Lung (tissue), 11 donors: ENCODE measurements at regions not wholly inside any gene's neighbourhood (a gene's known extent, or its start where the extent isn't known, plus 50 kb on each side); places are given as distances from the start of the nearest gene placed in this dataset.

Source experiments
- ATAC-seq: fragments of 200-7000 bp; cut with Tn5 transposase; one replicate; pipeline ENCODE4 v1.9.1; 2020; ENCODE audit warnings: moderate number of reproducible peaks; ENCODE audit not compliant: insufficient read depth, low FRiP score
- DNase-seq, 3 donors: peaks; one replicate each; pipeline ENCODE4 v3.0.0-alpha.2; 2013 to 2017
- H3K27ac ChIP-seq, 2 donors: one replicate each; pipeline ENCODE4 v1.5.1; 2013; ENCODE audit warnings: mild to moderate bottlenecking in 2 of 2, moderate library complexity in 2 of 2, control low read depth in 1 of 2, inconsistent platforms in 1 of 2, low read depth in 1 of 2, low read length in 1 of 2
- H3K27me3 ChIP-seq, 3 donors: one replicate each; pipeline ENCODE4 v1.5.1; 2013; ENCODE audit warnings: low read length in 2 of 3; ENCODE audit not compliant: control insufficient read depth in 3 of 3, insufficient read depth in 3 of 3
- H3K36me3 ChIP-seq, 4 donors: one replicate each; pipeline ENCODE4 v1.5.1; 2013; ENCODE audit warnings: low read length in 4 of 4, mild to moderate bottlenecking in 1 of 4, moderate library complexity in 1 of 4; ENCODE audit not compliant: control insufficient read depth in 4 of 4, insufficient read depth in 4 of 4
- H3K4me1 ChIP-seq, 5 donors: one replicate each; pipeline ENCODE4 v1.5.1; 2013; ENCODE audit warnings: low read length in 5 of 5, mild to moderate bottlenecking in 2 of 5, moderate library complexity in 1 of 5; ENCODE audit not compliant: control insufficient read depth in 5 of 5, insufficient read depth in 5 of 5
- H3K4me3 ChIP-seq: one replicate; pipeline ENCODE4 v1.5.1; 2013; ENCODE audit warnings: mild to moderate bottlenecking, control low read depth, moderate library complexity
- H3K9ac ChIP-seq, 2 donors: one replicate each; pipeline ENCODE4 v1.5.1; 2013; ENCODE audit warnings: low read length in 2 of 2, control low read depth in 1 of 2; ENCODE audit not compliant: insufficient read depth in 1 of 2
- H3K9me3 ChIP-seq, 4 donors: one replicate each; pipeline ENCODE4 v1.5.1; 2013; ENCODE audit warnings: low read length in 3 of 4, mild to moderate bottlenecking in 1 of 4, moderate library complexity in 1 of 4; ENCODE audit not compliant: control insufficient read depth in 4 of 4, insufficient read depth in 3 of 4
- CTCF ChIP-seq: IDR thresholded peaks from 2 replicates; pipeline ENCODE4 v1.5.1; 2012; ENCODE audit warnings: mild to moderate bottlenecking; ENCODE audit errors: control extremely low read depth, extremely low read depth
- WGBS, 2 donors: extraction: QIAGEN DNeasy Blood & Tissue Kit; methylation state at CpG; one replicate each; pipeline ENCODE4 v1.1.7; 2013; 5-methylcytosine and 5-hydroxymethylcytosine counted together
- donor health status: control.
- donor health status: control.
- donor health status: Bipolar disorder and iron deficiency.
- donor health status: healthy.
- donor health status: DM: yes; HTN: yes; CAD: no.

DNA sequence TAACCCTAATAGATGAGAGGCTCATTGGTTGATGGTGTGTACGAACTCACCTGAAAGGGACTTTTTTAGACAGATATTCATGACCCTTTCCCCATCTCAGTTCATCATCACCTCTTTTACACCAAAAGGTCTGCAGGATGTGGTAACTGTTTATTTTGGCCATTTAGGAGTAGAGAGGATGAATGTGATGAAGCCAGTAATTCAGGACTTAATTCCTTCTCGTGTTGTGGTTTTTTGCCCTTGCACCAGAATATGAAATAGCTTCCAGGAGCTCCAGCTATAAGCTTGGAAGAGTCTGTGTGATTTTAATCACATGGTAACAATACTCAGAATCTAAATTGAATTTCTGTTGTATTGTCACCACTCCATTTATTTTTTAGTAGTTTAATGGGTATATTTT is 189.4 kb upstream of the KCTD3 start:
- Histone ChIP-seq H3K27ac (no peak overlapping the region), H3K9ac (no peak overlapping the region), H3K4me3 (no peak overlapping the region), H3K9me3 (no peaks in the 10 kb centered on the region), H3K27me3 (no peaks in the 10 kb centered on the region), H3K4me1 (no peaks in the 10 kb centered on the region), H3K36me3 (no peaks in the 10 kb centered on the region)
- 61 to 73% methylated on average over 2 of the region's 2 CpGs for WGBS, 2 donors
- DNase-seq (no peak), ATAC-seq (no peak)
- no peak for TF ChIP-seq CTCF

- DNase-seq = no peak
- Histone ChIP-seq H3K27me3 (no peaks in the 10 kb centered on the region), H3K36me3 (no peaks in the 10 kb centered on the region), H3K4me1 (no peaks in the 10 kb centered on the region), H3K27ac (no peak overlapping the region), H3K4me3 (no peak overlapping the region), H3K9me3 (no peaks in the 10 kb centered on the region), H3K9ac (no peak overlapping the region)
- no peak for ATAC-seq
- WGBS, 2 donors = 80 to 92% methylated on average over 1 of the region's 1 CpG
- TF ChIP-seq CTCF = no peak
Measured at GRCh38 chr1:215380566-215380965, 186.5 kb upstream of the KCTD3 start.

GRCh38 chr1:215393476-215393875 is 173.6 kb upstream of the KCTD3 start:
- peaks cover 0 to 4% (median 0%) of the 10 kb centered on the region in 5 donors for H3K4me1 ChIP-seq
- TF ChIP-seq CTCF = no peak
- H3K9me3 ChIP-seq = peaks cover 0 to 10% (median 0%) of the 10 kb centered on the region in 4 donors
- H3K27ac ChIP-seq = no peak overlapping the region
- no peak overlapping the region for H3K9ac ChIP-seq
- no peak overlapping the region for H3K4me3 ChIP-seq
- ATAC-seq (no peak), DNase-seq (peak in 1 of 3 donors; percentile 11)
- WGBS, 2 donors = 64 to 92% methylated on average over 1 of the region's 1 CpG
- no peaks in the 10 kb centered on the region for H3K27me3 ChIP-seq
- H3K36me3 ChIP-seq = no peaks in the 10 kb centered on the region
